ENCODE measurements at regions not wholly inside any gene's neighbourhood (a gene's known extent, or its start where the extent isn't known, plus 50 kb on each side); places are given as distances from the start of the nearest gene placed in this dataset.

DNA sequence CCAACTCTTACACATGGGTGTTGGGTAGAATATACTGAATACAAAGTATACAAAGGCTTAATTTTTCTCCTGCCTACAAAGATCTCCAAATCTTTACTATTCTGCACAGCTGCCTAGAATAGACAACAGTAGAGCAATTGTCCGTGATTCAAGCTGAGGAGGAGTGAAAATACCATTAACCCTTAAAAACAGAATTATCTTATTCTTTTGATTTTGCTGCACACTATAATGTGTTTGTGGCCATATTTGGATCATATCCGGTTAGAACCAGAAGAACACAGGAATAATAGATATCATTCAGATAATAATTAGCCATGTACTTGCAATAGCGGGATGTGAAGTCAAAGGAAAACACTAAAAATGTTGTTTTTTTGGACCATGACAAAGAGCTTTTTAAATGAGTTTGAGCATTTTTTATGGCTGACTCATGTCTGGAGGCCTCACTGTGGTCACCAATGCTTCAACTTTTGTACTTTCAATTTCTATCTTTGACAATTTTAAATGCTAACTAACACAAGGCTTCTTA is 197.6 kb upstream of the FOXD3 start:
- H3K4me3 ChIP-seq (ENCODE audit: control insufficient read depth, low read depth, low read length), result no peak overlapping the region

DNA sequence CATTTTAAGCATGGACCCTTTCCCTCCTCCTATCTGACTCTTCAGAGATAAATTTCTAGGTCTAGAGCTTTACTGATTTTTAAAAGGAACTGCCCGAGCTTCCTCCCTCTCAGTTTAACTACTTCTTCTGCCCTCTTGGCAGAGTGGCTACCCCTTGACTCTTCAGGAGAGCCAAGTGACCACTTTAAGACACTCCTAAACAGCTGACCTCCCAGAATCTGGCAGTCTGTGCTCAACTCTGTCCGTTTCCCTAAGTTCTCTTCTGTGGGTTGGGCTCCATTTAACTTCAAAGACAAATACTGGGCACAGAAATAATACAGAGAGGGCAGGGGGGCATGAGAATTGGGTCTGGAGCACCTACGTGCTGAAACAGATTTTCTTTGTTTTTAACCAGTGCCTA is 196.3 kb upstream of the FOXD3 start:
- no peak for DNase-seq (ENCODE audit: low read depth)
- TF ChIP-seq, protein P1, sequence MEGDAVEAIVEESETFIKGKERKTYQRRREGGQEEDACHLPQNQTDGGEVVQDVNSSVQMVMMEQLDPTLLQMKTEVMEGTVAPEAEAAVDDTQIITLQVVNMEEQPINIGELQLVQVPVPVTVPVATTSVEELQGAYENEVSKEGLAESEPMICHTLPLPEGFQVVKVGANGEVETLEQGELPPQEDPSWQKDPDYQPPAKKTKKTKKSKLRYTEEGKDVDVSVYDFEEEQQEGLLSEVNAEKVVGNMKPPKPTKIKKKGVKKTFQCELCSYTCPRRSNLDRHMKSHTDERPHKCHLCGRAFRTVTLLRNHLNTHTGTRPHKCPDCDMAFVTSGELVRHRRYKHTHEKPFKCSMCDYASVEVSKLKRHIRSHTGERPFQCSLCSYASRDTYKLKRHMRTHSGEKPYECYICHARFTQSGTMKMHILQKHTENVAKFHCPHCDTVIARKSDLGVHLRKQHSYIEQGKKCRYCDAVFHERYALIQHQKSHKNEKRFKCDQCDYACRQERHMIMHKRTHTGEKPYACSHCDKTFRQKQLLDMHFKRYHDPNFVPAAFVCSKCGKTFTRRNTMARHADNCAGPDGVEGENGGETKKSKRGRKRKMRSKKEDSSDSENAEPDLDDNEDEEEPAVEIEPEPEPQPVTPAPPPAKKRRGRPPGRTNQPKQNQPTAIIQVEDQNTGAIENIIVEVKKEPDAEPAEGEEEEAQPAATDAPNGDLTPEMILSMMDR (IDR thresholded peaks at IDR 0.05; ENCODE audit: control insufficient read depth, insufficient read depth, low read depth, low read length, missing control alignments), result no peak
- no peak overlapping the region for H3K4me3 ChIP-seq (ENCODE audit: control insufficient read depth, low read depth, low read length)

More for the DNA sequence above, 197.6 kb upstream of the FOXD3 start:
- peak; percentile 70 for DNase-seq (ENCODE audit: low read depth)
- TF ChIP-seq, protein P1 (IDR thresholded peaks at IDR 0.05; ENCODE audit: control insufficient read depth, insufficient read depth, low read depth, low read length, missing control alignments), result no peak

DNA sequence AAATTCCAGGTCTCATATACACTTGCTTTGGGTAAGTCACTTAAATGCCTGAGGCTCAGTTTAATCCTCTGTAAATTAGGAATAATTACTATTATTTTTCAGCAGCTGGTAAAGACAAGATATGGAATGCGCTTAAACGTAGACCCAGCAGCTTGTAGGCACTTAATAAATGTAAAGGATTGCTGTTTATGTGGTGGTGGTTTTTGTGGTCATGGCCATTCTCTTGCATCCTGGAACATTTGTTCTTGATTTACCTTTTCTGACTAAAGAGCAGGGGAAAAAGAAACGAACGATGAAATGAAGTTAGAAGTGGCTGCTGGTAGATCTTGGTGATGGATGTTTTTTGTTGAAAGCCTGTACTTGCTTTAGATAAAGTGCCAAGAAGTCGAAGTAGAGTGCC is 195.0 kb upstream of the FOXD3 start:
- DNase-seq (ENCODE audit: low read depth), result no peak
- no peak overlapping the region for H3K4me3 ChIP-seq (ENCODE audit: control insufficient read depth, low read depth, low read length)
- TF ChIP-seq, protein P1 (IDR thresholded peaks at IDR 0.05; ENCODE audit: control insufficient read depth, insufficient read depth, low read depth, low read length, missing control alignments), result no peak

DNA sequence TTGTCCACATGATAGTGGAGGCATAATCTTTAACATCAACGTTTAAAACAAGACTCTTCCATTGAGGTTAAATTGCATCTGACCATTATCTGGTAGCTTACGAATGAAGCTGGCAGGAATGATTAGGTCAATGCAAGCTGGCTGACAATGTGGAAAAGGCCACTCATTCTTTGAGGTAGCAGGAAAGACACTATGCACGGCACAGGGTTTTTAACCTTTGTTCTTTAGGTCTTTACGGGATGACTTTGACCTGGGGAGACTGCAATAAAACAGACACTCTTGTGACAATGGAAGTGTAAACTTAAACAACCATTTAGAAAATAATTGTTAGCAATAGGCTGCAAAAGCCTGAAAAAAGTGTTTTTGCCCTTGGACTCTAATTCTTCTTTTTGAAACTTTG is 193.8 kb upstream of the FOXD3 start:
- no peak for DNase-seq (ENCODE audit: low read depth)
- H3K4me3 ChIP-seq (ENCODE audit: control insufficient read depth, low read depth, low read length), result no peak overlapping the region
- TF ChIP-seq, protein P1 (IDR thresholded peaks at IDR 0.05; ENCODE audit: control insufficient read depth, insufficient read depth, low read depth, low read length, missing control alignments), result no peak

DNA sequence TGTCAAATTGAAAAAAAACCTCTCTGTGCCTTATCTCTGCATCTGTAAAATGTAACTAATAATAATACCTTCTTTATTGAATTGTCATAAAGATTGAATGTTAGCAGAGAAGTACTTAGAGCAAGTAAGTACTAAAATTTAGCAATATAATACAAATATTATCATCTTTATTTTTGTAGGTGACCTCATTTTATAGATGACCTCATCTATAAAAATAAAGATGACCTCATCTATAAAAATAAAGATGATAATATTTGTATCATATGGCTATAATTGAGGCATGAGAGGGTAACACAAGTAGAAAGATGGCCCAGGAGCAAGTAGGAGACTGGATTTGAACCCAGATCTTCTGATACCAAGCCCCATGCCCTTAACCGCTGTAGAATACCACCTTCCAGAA is 193.2 kb upstream of the FOXD3 start:
- TF ChIP-seq, protein P1 (IDR thresholded peaks at IDR 0.05; ENCODE audit: control insufficient read depth, insufficient read depth, low read depth, low read length, missing control alignments), result no peak
- no peak for DNase-seq (ENCODE audit: low read depth)
- no peak overlapping the region for H3K4me3 ChIP-seq (ENCODE audit: control insufficient read depth, low read depth, low read length)

DNA sequence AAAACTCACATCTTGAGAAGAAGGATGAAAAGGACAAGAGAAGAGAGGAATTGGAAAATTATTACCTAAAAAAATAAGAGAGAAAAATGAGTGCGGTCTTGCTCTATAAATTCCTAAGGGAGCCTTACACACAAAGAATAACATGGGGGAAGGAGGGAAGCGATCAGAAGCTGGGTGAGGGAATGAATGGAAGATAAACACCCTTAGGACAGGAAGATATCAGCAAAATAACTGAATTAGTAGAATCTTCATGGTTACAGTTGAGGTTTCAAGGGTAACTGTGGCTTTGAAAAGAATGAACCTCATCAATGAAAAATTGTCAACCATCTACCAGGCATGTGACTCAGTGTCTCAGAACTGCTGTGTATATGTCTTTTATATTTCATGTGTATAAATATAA is 192.5 kb upstream of the FOXD3 start:
- DNase-seq (ENCODE audit: low read depth), result no peak
- H3K4me3 ChIP-seq (ENCODE audit: control insufficient read depth, low read depth, low read length), result no peak overlapping the region
- TF ChIP-seq, protein P1 (IDR thresholded peaks at IDR 0.05; ENCODE audit: control insufficient read depth, insufficient read depth, low read depth, low read length, missing control alignments), result no peak
